ENCODE measurements at regions not wholly inside any gene's neighbourhood (a gene's known extent, or its start where the extent isn't known, plus 50 kb on each side); places are given as distances from the start of the nearest gene placed in this dataset.

- H3K36me3 ChIP-seq, result no peaks in the 10 kb centered on the region
- TF ChIP-seq POLR2A (IDR thresholded peaks at IDR 0.05), result no peak
- TF ChIP-seq, protein P1, sequence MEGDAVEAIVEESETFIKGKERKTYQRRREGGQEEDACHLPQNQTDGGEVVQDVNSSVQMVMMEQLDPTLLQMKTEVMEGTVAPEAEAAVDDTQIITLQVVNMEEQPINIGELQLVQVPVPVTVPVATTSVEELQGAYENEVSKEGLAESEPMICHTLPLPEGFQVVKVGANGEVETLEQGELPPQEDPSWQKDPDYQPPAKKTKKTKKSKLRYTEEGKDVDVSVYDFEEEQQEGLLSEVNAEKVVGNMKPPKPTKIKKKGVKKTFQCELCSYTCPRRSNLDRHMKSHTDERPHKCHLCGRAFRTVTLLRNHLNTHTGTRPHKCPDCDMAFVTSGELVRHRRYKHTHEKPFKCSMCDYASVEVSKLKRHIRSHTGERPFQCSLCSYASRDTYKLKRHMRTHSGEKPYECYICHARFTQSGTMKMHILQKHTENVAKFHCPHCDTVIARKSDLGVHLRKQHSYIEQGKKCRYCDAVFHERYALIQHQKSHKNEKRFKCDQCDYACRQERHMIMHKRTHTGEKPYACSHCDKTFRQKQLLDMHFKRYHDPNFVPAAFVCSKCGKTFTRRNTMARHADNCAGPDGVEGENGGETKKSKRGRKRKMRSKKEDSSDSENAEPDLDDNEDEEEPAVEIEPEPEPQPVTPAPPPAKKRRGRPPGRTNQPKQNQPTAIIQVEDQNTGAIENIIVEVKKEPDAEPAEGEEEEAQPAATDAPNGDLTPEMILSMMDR (IDR thresholded peaks at IDR 0.05), result no peak
- H3K9me3 ChIP-seq, result no peaks in the 10 kb centered on the region
- H3K4me3 ChIP-seq, result no peak overlapping the region
- no peak for DNase-seq
- H3K27me3 ChIP-seq, result no peaks in the 10 kb centered on the region
- no peak overlapping the region for H3K27ac ChIP-seq
- no peaks in the 10 kb centered on the region for H3K4me1 ChIP-seq
- intact Hi-C loops (cut with DNase I; ENCODE audit: low total_unique reads), result no loop called here
These were observed 436.8 kb downstream of the HAO1 start for GRCh38 chr20:7503501-7503900.

- Histone ChIP-seq H3K36me3 (no peaks in the 10 kb centered on the region), H3K27ac (no peak overlapping the region), H3K4me3 (no peak overlapping the region), H3K27me3 (no peaks in the 10 kb centered on the region), H3K4me1 (no peaks in the 10 kb centered on the region), H3K9me3 (no peaks in the 10 kb centered on the region)
- TF ChIP-seq POLR2A (IDR thresholded peaks at IDR 0.05), result no peak
- TF ChIP-seq, protein P1 (IDR thresholded peaks at IDR 0.05), result no peak
- DNase-seq, result no peak
- intact Hi-C loops (cut with DNase I; ENCODE audit: low total_unique reads), result no loop called here
These were observed 435.0 kb downstream of the HAO1 start for GRCh38 chr20:7505152-7505834.

GRCh38 chr20:7505835-7506221, 434.4 kb downstream of the HAO1 start:
- no peak overlapping the region for H3K27ac ChIP-seq
- TF ChIP-seq POLR2A (IDR thresholded peaks at IDR 0.05), result no peak
- TF ChIP-seq, protein P1 (IDR thresholded peaks at IDR 0.05), result no peak
- no peak overlapping the region for H3K4me3 ChIP-seq
- H3K27me3 ChIP-seq, result no peaks in the 10 kb centered on the region
- intact Hi-C loops (cut with DNase I; ENCODE audit: low total_unique reads), result no loop called here
- DNase-seq, result no peak
- H3K4me1 ChIP-seq, result no peaks in the 10 kb centered on the region
- no peaks in the 10 kb centered on the region for H3K9me3 ChIP-seq
- no peaks in the 10 kb centered on the region for H3K36me3 ChIP-seq

GRCh38 chr20:7516621-7517111, 423.6 kb downstream of the HAO1 start:
- no peak for DNase-seq
- intact Hi-C loops (cut with DNase I; ENCODE audit: low total_unique reads), result no loop called here
- H3K4me3 ChIP-seq, result no peak overlapping the region
- H3K4me1 ChIP-seq, result no peaks in the 10 kb centered on the region
- no peak overlapping the region for H3K27ac ChIP-seq
- no peaks in the 10 kb centered on the region for H3K9me3 ChIP-seq
- TF ChIP-seq POLR2A (IDR thresholded peaks at IDR 0.05), result no peak
- H3K27me3 ChIP-seq, result no peaks in the 10 kb centered on the region
- H3K36me3 ChIP-seq, result no peaks in the 10 kb centered on the region

GRCh38 chr20:7520361-7520760, 419.9 kb downstream of the HAO1 start:
- Histone ChIP-seq H3K36me3 (no peaks in the 10 kb centered on the region), H3K27me3 (no peaks in the 10 kb centered on the region), H3K4me1 (no peaks in the 10 kb centered on the region), H3K27ac (no peak overlapping the region), H3K4me3 (no peak overlapping the region), H3K9me3 (no peaks in the 10 kb centered on the region)
- no peak for TF ChIP-seq POLR2A (IDR thresholded peaks at IDR 0.05)
- TF ChIP-seq, protein P1 (IDR thresholded peaks at IDR 0.05), result no peak
- no peak for DNase-seq
- intact Hi-C loops (cut with DNase I; ENCODE audit: low total_unique reads), result no loop called here

Data from uterus (tissue), 3 donors.